Central memory CD8-positive, alpha-beta T cell (primary cell): ENCODE measurements at regions not wholly inside any gene's neighbourhood (a gene's known extent, or its start where the extent isn't known, plus 50 kb on each side); places are given as distances from the start of the nearest gene placed in this dataset.
"Not testable (repeated sequence)": the region's sequence is repeated elsewhere in the genome, so short reads cannot be mapped to it uniquely, and the experiment has no call there.

Experiments used
- ATAC-seq: fragments of 150-1000 bp; cut with Tn5 transposase; replicated peaks from 2 replicates; pipeline ENCODE4 v1.10.0; 2022; ENCODE audit warnings: mild to moderate bottlenecking, moderate FRiP score, moderate number of reproducible peaks; ENCODE audit not compliant: poor library complexity, severe bottlenecking; ENCODE audit errors: extremely low read depth
- DNase-seq, 2 donors: peaks; one replicate each; pipeline ENCODE4 v3.0.0; 2021; ENCODE audit warnings: low spot score in 2 of 2
- H3K27ac Mint-ChIP-seq: one replicate; pipeline ENCODE4 v1.8.0; 2022; ENCODE audit warnings: low read depth, mild to moderate bottlenecking, moderate library complexity, mixed read lengths
- H3K27me3 Mint-ChIP-seq: one replicate; pipeline ENCODE4 v1.8.0; 2022; ENCODE audit warnings: mixed read lengths
- H3K36me3 Mint-ChIP-seq: one replicate; pipeline ENCODE4 v1.8.0; 2022; ENCODE audit warnings: mild to moderate bottlenecking, moderate library complexity, mixed read lengths; ENCODE audit not compliant: insufficient read depth
- H3K4me1 Mint-ChIP-seq: one replicate; pipeline ENCODE4 v1.8.0; 2022; ENCODE audit warnings: mixed read lengths
- H3K4me3 Mint-ChIP-seq: one replicate; pipeline ENCODE4 v1.8.0; 2022; ENCODE audit warnings: mild to moderate bottlenecking, moderate library complexity, mixed read lengths
- H3K9me3 Mint-ChIP-seq: one replicate; pipeline ENCODE4 v1.8.0; 2022; ENCODE audit warnings: mixed read lengths

- ATAC-seq (no peak), DNase-seq (no peak)
- H3K27ac Mint-ChIP-seq = no peak overlapping the region
- H3K4me3 Mint-ChIP-seq = no peak overlapping the region
- H3K27me3 Mint-ChIP-seq = no peaks in the 10 kb centered on the region
- H3K36me3 Mint-ChIP-seq = no peaks in the 10 kb centered on the region
- no peaks in the 10 kb centered on the region for H3K4me1 Mint-ChIP-seq
- no peaks in the 10 kb centered on the region for H3K9me3 Mint-ChIP-seq
Measured at GRCh38 chr10:42690449-42691360, 52.3 kb upstream of the ZNF33B start.

- DNase-seq (no peak), ATAC-seq (no peak)
- no peak overlapping the region for H3K4me3 Mint-ChIP-seq
- H3K27me3 Mint-ChIP-seq = no peaks in the 10 kb centered on the region
- H3K9me3 Mint-ChIP-seq = no peaks in the 10 kb centered on the region
- H3K4me1 Mint-ChIP-seq = no peaks in the 10 kb centered on the region
- H3K36me3 Mint-ChIP-seq = no peaks in the 10 kb centered on the region
- no peak overlapping the region for H3K27ac Mint-ChIP-seq
Measured at GRCh38 chr10:42691361-42692120, 53.2 kb upstream of the ZNF33B start.

- Mint-ChIP-seq H3K27ac (no peak overlapping the region), H3K9me3 (no peaks in the 10 kb centered on the region)
Measured at GRCh38 chr10:42697926-42698325, 59.6 kb upstream of the ZNF33B start.

GRCh38 chr10:42707234-42707633 is 68.9 kb upstream of the ZNF33B start:
- Mint-ChIP-seq H3K4me3 (no peak overlapping the region), H3K36me3 (no peaks in the 10 kb centered on the region), H3K9me3 (no peaks in the 10 kb centered on the region), H3K27ac (no peak overlapping the region), H3K27me3 (peaks cover 53% of the 10 kb centered on the region), H3K4me1 (no peaks in the 10 kb centered on the region)
- DNase-seq (no peak), ATAC-seq (no peak)

More at GRCh38 chr10:42697926-42698325, 59.6 kb upstream of the ZNF33B start:
- Mint-ChIP-seq H3K4me3 (no peak overlapping the region), H3K36me3 (no peaks in the 10 kb centered on the region), H3K27me3 (peaks cover 54% of the 10 kb centered on the region), H3K4me1 (no peaks in the 10 kb centered on the region)
- ATAC-seq (no peak), DNase-seq (no peak)

- H3K4me3 Mint-ChIP-seq, H3K36me3 Mint-ChIP-seq, H3K4me1 Mint-ChIP-seq, H3K27ac Mint-ChIP-seq, ATAC-seq, DNase-seq, H3K9me3 Mint-ChIP-seq: not testable (repeated sequence)
- H3K27me3 Mint-ChIP-seq = peaks cover 59% of the 10 kb centered on the region
Measured at GRCh38 chr10:42719339-42719738, 63.3 kb upstream of the BMS1 start.

GRCh38 chr10:42722575-42722974 is 60.0 kb upstream of the BMS1 start:
- Mint-ChIP-seq H3K4me1 (no peaks in the 10 kb centered on the region), H3K36me3 (no peaks in the 10 kb centered on the region), H3K27ac (no peak overlapping the region), H3K27me3 (peaks cover 77% of the 10 kb centered on the region), H3K9me3 (no peaks in the 10 kb centered on the region), H3K4me3 (no peak overlapping the region)
- ATAC-seq = no peak
- DNase-seq = no peak

GRCh38 chr10:42723549-42723948 is 59.0 kb upstream of the BMS1 start:
- not testable (repeated sequence) for DNase-seq, H3K9me3 Mint-ChIP-seq, H3K27ac Mint-ChIP-seq, ATAC-seq, H3K36me3 Mint-ChIP-seq, H3K4me1 Mint-ChIP-seq, H3K4me3 Mint-ChIP-seq
- peaks cover 75% of the 10 kb centered on the region for H3K27me3 Mint-ChIP-seq

- H3K9me3 Mint-ChIP-seq, DNase-seq, H3K27ac Mint-ChIP-seq, H3K36me3 Mint-ChIP-seq, H3K4me3 Mint-ChIP-seq, H3K4me1 Mint-ChIP-seq, ATAC-seq: not testable (repeated sequence)
- peaks cover 82% of the 10 kb centered on the region for H3K27me3 Mint-ChIP-seq
Measured at GRCh38 chr10:42724660-42725059, 57.9 kb upstream of the BMS1 start.

GRCh38 chr10:42732266-42732665 is 50.3 kb upstream of the BMS1 start:
- no peaks in the 10 kb centered on the region for H3K4me1 Mint-ChIP-seq
- no peak overlapping the region for H3K27ac Mint-ChIP-seq
- no peak for ATAC-seq
- H3K4me3 Mint-ChIP-seq = no peak overlapping the region
- no peak for DNase-seq
- no peaks in the 10 kb centered on the region for H3K36me3 Mint-ChIP-seq
- H3K27me3 Mint-ChIP-seq = peaks cover 53% of the 10 kb centered on the region
- no peaks in the 10 kb centered on the region for H3K9me3 Mint-ChIP-seq
